Endothelial cell of umbilical vein (primary cell): ENCODE measurements at regions not wholly inside any gene's neighbourhood (a gene's known extent, or its start where the extent isn't known, plus 50 kb on each side); places are given as distances from the start of the nearest gene placed in this dataset.

Experiments used
- BruUV-seq: library from RNA; stranded (reverse); fragments of 400-500 nt; replicated peaks from 2 replicates; lab custom pipeline; 2021; lab: Mats Ljungman, UMichigan
- CTCF ChIA-PET: fragments of 300-600, 350-600 bp; sonication (Branson Sonifier 250); formaldehyde crosslinking; loops from one replicate; lab custom pipeline; 2021; ENCODE audit warnings: antibody characterized with exemption, inconsistent platforms; lab: Charles Lee
- POLR2A ChIA-PET: fragments of 300-600, 350-600 bp; sonication (Branson Sonifier 250); formaldehyde crosslinking; loops from one replicate; lab custom pipeline; 2021; ENCODE audit warnings: antibody characterized with exemption, inconsistent platforms; lab: Charles Lee
- DNase-seq: peaks from one replicate; pipeline ENCODE4 v3.0.0-alpha.2; 2011; ENCODE audit warnings: low read depth, low spot score
- FAIRE-seq: peaks from 2 replicates; lab custom pipeline; 2011; peaks lifted over from hg19 to GRCh38; lab: Jason Lieb, UNC
- H2AFZ ChIP-seq: 2 replicates; pipeline ENCODE4 v1.6.0; 2012; ENCODE audit warnings: low read depth, low read length, control low read depth, inconsistent platforms
- H3K27ac ChIP-seq: 2 replicates; pipeline ENCODE4 v1.5.1; 2011; ENCODE audit warnings: low read depth, mild to moderate bottlenecking, control low read depth, low read length, moderate library complexity; ENCODE audit not compliant: insufficient read depth
- H3K27me3 ChIP-seq, 2 experiments: 2 replicates each; pipeline versions ENCODE4 v1.6.0 to v1.6.1; 2011; ENCODE audit warnings: low read length in 2 of 2, mixed read lengths in 1 of 2; ENCODE audit not compliant: control insufficient read depth in 2 of 2, insufficient read depth in 2 of 2
- H3K36me3 ChIP-seq, 2 experiments: 2 replicates in 1 of 2; 3 replicates in 1 of 2; pipeline ENCODE4 v1.5.1; 2011; ENCODE audit warnings: low read length in 2 of 2, mild to moderate bottlenecking in 1 of 2, moderate library complexity in 1 of 2; ENCODE audit not compliant: control insufficient read depth in 2 of 2, insufficient read depth in 2 of 2; ENCODE audit errors: extremely low read depth in 1 of 2
- H3K4me1 ChIP-seq: 3 replicates; pipeline ENCODE4 v1.5.1; 2011; ENCODE audit warnings: mild to moderate bottlenecking, low read length; ENCODE audit not compliant: control insufficient read depth, insufficient read depth; ENCODE audit errors: extremely low read depth
- H3K4me2 ChIP-seq: 2 replicates; pipeline ENCODE4 v1.6.1; 2011; ENCODE audit warnings: low read length, control low read depth, mixed read lengths; ENCODE audit not compliant: insufficient read depth
- H3K4me3 ChIP-seq, 3 experiments: fragments of 200-600 bp in 1 of 3; sonication (generic), shearing (Covaris generic) in 1 of 3; replicated peaks in 1 of 3; 2 replicates each; pipeline ENCODE4 v1.5.1; 2011 to 2016; ENCODE audit warnings: control low read depth in 3 of 3, low read length in 3 of 3, mild to moderate bottlenecking in 2 of 3, inconsistent platforms in 1 of 3, low read depth in 1 of 3, moderate library complexity in 1 of 3; ENCODE audit not compliant: insufficient read depth in 1 of 3
- H3K79me2 ChIP-seq: 2 replicates; pipeline ENCODE4 v1.6.0; 2012; ENCODE audit warnings: low read length, inconsistent platforms; ENCODE audit not compliant: control insufficient read depth, insufficient read depth
- H3K9ac ChIP-seq: replicated peaks from 2 replicates; pipeline ENCODE3; 2011; ENCODE audit warnings: low read length, control low read depth; ENCODE audit not compliant: insufficient read depth; ENCODE audit errors: extremely low read depth
- H3K9me1 ChIP-seq: replicated peaks from 3 replicates; pipeline ENCODE4 v1.6.0; 2011; ENCODE audit warnings: mild to moderate bottlenecking, low read length; ENCODE audit not compliant: control insufficient read depth, insufficient read depth; ENCODE audit errors: extremely low read depth
- H3K9me3 ChIP-seq: replicated peaks from 2 replicates; pipeline ENCODE4 v1.5.1; 2012; ENCODE audit warnings: low read length, inconsistent platforms; ENCODE audit not compliant: control insufficient read depth, insufficient read depth
- H4K20me1 ChIP-seq: replicated peaks from 2 replicates; pipeline ENCODE3; 2011; ENCODE audit warnings: mild to moderate bottlenecking, low read length; ENCODE audit not compliant: control insufficient read depth, insufficient read depth; ENCODE audit errors: extremely low read depth
- EZH2 ChIP-seq: IDR thresholded peaks from 2 replicates; pipeline ENCODE4 v1.6.1; 2012; ENCODE audit warnings: borderline replicate concordance, low read depth, mild to moderate bottlenecking, moderate library complexity, low read length, inconsistent platforms; ENCODE audit not compliant: severe bottlenecking
- FOS ChIP-seq: IDR thresholded peaks from 2 replicates; pipeline ENCODE4 v1.6.1; 2011; ENCODE audit warnings: mild to moderate bottlenecking, low read length, moderate library complexity, borderline replicate concordance; ENCODE audit not compliant: insufficient read depth
- GATA2 ChIP-seq: IDR thresholded peaks from 2 replicates; pipeline ENCODE4 v1.7.0; 2011; ENCODE audit warnings: low read depth, mild to moderate bottlenecking, moderate library complexity, mixed read lengths, low read length; ENCODE audit not compliant: insufficient read length, insufficient read depth
- JUN ChIP-seq: IDR thresholded peaks from 2 replicates; pipeline ENCODE4 v1.6.1; 2011; ENCODE audit warnings: borderline replicate concordance, low read depth; ENCODE audit not compliant: insufficient read length, insufficient read depth
- MYC ChIP-seq: IDR thresholded peaks from one replicate; pipeline ENCODE4 v1.6.1; 2011; ENCODE audit warnings: mild to moderate bottlenecking, low read depth, low read length
- POLR2A ChIP-seq: IDR thresholded peaks from 2 replicates; pipeline ENCODE4 v1.6.1; 2012; ENCODE audit warnings: low read depth, mild to moderate bottlenecking, control low read depth, low read length
- dilution Hi-C: fragments of 300-500 bp; cut with MboI; formaldehyde crosslinking; loops from one replicate; pipeline ENCODE4 v1.15.0; 2019; ENCODE audit warnings: low sequenced_read_pairs; ENCODE audit not compliant: extremely low pct_ligation_motif_present
- intact Hi-C: fragments of 100-400 bp; cut with micrococcal nuclease; formaldehyde crosslinking; loops from one replicate; pipeline ENCODE4 v1.10.0; 2022
- TF ChIP-seq, protein P1 (sequence below): IDR thresholded peaks from 2 replicates; pipeline ENCODE4 v1.6.1; 2011; ENCODE audit not compliant: insufficient read depth, insufficient read length
- TF ChIP-seq, protein P2 (sequence below), 2 donors: IDR thresholded peaks; 1 replicate in 1 of 2; 2 replicates in 1 of 2; pipeline ENCODE4 v1.5.1; 2011; ENCODE audit warnings: low read length in 2 of 2, mild to moderate bottlenecking in 2 of 2, moderate library complexity in 2 of 2, control low read depth in 1 of 2, inconsistent platforms in 1 of 2, low read depth in 1 of 2; ENCODE audit not compliant: insufficient read depth in 1 of 2; ENCODE audit errors: extremely low read depth in 1 of 2

DNA sequence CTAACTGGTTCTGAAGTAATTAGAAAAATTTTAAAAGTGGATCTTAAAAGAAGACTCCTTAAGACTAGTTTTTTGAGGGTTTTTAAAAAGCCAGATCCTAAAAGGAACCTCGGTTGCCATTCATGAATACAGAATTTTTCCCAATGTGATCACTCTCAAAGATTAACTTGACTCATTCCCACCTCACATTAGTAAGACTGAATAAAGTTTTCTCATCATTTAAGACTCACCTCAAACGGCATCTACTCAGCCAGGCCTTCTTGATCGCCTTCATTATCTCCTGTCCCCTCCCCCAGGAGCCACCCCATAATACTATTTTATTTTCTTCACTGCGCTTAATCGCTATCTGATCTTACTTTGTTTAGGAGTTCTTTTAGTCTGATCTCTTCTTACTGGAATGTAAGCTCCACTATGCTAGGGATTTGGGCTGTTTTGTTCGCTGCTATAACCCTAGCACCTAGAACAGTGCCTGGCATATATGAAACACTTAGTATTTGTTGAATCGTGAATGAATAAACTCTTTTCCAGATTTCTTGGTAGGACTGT, 55.9 kb upstream of the PCGF5 start:
- Histone ChIP-seq H3K4me1 (peaks cover 6% of the 10 kb centered on the region), H3K9me1 (no peaks in the 10 kb centered on the region), H4K20me1 (no peaks in the 10 kb centered on the region), H3K9me3 (no peaks in the 10 kb centered on the region), H3K4me3 (no peak overlapping the region), H2AFZ (no peak overlapping the region), H3K79me2 (peaks cover 2% of the 10 kb centered on the region), H3K4me2 (peak overlapping the region; percentile 71), H3K27me3 (no peaks in the 10 kb centered on the region), H3K27ac (no peak overlapping the region), H3K36me3 (no peaks in the 10 kb centered on the region), H3K9ac (no peak overlapping the region)
- dilution Hi-C loops (no loop called here), intact Hi-C loops (loop anchor here (2.0 to 5.0 kb wide), 3 partner anchors 232 to 292 kb away; partner anchors contain the start of gene RPP30)
- ChIA-PET CTCF (interaction anchor here (0.7 to 1.8 kb wide), 4 partner anchors 10 to 86 kb away, joined by 3 to 7 read pairs (median 4); no protein-coding TSS in a partner anchor), POLR2A (no interaction called here)
- no peak for TF ChIP-seq POLR2A
- TF ChIP-seq, protein P1, sequence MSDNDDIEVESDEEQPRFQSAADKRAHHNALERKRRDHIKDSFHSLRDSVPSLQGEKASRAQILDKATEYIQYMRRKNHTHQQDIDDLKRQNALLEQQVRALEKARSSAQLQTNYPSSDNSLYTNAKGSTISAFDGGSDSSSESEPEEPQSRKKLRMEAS = no peak
- TF ChIP-seq, protein P2, sequence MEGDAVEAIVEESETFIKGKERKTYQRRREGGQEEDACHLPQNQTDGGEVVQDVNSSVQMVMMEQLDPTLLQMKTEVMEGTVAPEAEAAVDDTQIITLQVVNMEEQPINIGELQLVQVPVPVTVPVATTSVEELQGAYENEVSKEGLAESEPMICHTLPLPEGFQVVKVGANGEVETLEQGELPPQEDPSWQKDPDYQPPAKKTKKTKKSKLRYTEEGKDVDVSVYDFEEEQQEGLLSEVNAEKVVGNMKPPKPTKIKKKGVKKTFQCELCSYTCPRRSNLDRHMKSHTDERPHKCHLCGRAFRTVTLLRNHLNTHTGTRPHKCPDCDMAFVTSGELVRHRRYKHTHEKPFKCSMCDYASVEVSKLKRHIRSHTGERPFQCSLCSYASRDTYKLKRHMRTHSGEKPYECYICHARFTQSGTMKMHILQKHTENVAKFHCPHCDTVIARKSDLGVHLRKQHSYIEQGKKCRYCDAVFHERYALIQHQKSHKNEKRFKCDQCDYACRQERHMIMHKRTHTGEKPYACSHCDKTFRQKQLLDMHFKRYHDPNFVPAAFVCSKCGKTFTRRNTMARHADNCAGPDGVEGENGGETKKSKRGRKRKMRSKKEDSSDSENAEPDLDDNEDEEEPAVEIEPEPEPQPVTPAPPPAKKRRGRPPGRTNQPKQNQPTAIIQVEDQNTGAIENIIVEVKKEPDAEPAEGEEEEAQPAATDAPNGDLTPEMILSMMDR (IDR thresholded peaks at IDR 0.05; ENCODE audit: extremely low read depth in 1 of 2, insufficient read depth in 1 of 2, low read depth in 1 of 2, low read length in 2 of 2) = no peak
- no peak for TF ChIP-seq MYC
- no peak for TF ChIP-seq JUN
- TF ChIP-seq EZH2 = no peak
- no peak for TF ChIP-seq GATA2
- TF ChIP-seq FOS = no peak
- DNase-seq (no peak), FAIRE-seq (no peak)
- TSS peak; percentile 25 for BruUV-seq
